ENCODE measurements at regions not wholly inside any gene's neighbourhood (a gene's known extent, or its start where the extent isn't known, plus 50 kb on each side); places are given as distances from the start of the nearest gene placed in this dataset.
"Not testable (repeated sequence)": the region's sequence is repeated elsewhere in the genome, so short reads cannot be mapped to it uniquely, and the experiment has no call there.

DNA sequence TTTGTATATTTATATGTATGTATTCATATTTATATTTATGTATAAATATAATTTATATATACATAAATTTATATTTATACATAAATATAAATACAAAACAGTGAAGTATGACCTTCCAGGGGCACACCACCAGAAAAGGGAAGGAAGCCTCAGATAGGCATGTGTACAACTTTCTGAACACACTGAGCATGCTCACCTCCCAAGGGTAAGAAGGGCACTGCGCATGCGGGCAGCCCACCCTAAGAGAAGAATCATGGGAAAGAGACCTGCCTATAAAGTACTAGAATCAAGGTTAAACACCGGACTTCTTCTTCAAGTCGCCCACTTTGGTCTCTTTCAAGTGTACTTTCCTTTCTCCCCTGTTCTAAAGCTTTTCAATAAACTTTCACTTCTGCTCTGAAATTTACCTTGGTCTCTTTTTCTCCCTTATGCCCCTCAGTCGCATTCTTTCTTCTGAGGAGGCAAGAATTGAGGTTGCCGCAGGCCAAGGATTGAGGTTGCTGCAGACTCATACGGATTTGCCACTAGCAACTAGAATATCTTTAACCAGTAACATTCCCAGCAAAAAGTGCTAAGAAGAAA lies 600.3 kb downstream of the RPIA start:
- not testable (repeated sequence) for H3K27ac ChIP-seq (ENCODE audit: low read depth in 1 of 2, low read length in 1 of 2); H3K9ac ChIP-seq (ENCODE audit: insufficient read depth in 1 of 2, low read length in 2 of 2); ATAC-seq (ENCODE audit: insufficient read depth, low FRiP score); H3K4me1 ChIP-seq (ENCODE audit: control insufficient read depth in 5 of 5, insufficient read depth in 5 of 5, low read length in 5 of 5); H3K36me3 ChIP-seq (ENCODE audit: control insufficient read depth in 4 of 4, insufficient read depth in 4 of 4, low read length in 4 of 4); H3K27me3 ChIP-seq (ENCODE audit: control insufficient read depth in 3 of 3, insufficient read depth in 3 of 3, low read length in 2 of 3); H3K4me3 ChIP-seq; DNase-seq; H3K9me3 ChIP-seq (ENCODE audit: control insufficient read depth in 4 of 4, insufficient read depth in 3 of 4, low read length in 3 of 4)
- no CpG with 5 or more reads among the region's 7 CpGs for WGBS, 2 donors

DNA sequence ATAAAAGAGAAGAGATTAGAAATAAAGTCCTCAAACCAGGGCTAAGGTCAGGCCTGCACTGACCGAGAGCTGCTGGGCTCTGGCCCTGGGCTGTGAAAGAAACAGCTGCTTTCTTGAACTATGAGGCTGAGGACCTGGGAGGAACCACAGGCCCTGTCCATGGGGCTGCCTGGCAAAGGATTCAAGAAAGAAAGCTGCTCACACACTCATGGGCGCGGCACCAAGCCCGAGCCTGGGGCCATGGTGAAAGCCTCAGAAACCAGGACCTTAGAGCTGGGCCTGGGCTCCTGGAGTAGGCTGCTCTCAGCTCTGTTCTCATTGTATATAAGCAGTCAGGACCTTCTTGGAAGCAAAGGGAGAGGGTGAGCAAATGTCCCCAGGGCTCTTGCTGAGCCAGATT lies 601.9 kb downstream of the RPIA start:
- no CpG with 5 or more reads among the region's 4 CpGs for WGBS, 2 donors
- DNase-seq; H3K9me3 ChIP-seq (ENCODE audit: control insufficient read depth in 4 of 4, insufficient read depth in 3 of 4, low read length in 3 of 4); H3K4me1 ChIP-seq (ENCODE audit: control insufficient read depth in 5 of 5, insufficient read depth in 5 of 5, low read length in 5 of 5); H3K36me3 ChIP-seq (ENCODE audit: control insufficient read depth in 4 of 4, insufficient read depth in 4 of 4, low read length in 4 of 4); ATAC-seq (ENCODE audit: insufficient read depth, low FRiP score); H3K27ac ChIP-seq (ENCODE audit: low read depth in 1 of 2, low read length in 1 of 2); H3K4me3 ChIP-seq; H3K27me3 ChIP-seq (ENCODE audit: control insufficient read depth in 3 of 3, insufficient read depth in 3 of 3, low read length in 2 of 3); H3K9ac ChIP-seq (ENCODE audit: insufficient read depth in 1 of 2, low read length in 2 of 2): not testable (repeated sequence)

DNA sequence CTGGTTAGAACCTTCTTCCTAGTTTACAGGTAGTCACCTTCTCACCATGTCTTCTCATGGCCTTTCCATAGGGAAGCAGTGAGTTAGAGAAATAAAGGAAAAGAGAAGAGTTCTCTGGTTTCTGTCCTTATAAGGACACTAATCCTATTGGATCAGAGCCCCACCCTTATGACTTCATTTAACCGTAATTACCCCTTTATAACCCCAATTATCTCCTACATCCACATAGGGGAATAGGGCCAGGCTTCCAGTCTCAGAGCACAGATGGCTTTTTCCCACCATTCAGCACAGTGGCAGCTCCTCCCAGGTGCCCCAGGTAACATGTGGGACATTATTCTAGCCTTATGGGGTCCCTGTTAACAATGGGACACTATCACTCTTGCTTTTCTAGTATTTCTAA lies 602.9 kb downstream of the RPIA start:
- DNase-seq; H3K4me3 ChIP-seq; H3K27me3 ChIP-seq (ENCODE audit: control insufficient read depth in 3 of 3, insufficient read depth in 3 of 3, low read length in 2 of 3); H3K9ac ChIP-seq (ENCODE audit: insufficient read depth in 1 of 2, low read length in 2 of 2); ATAC-seq (ENCODE audit: insufficient read depth, low FRiP score); H3K4me1 ChIP-seq (ENCODE audit: control insufficient read depth in 5 of 5, insufficient read depth in 5 of 5, low read length in 5 of 5); H3K27ac ChIP-seq (ENCODE audit: low read depth in 1 of 2, low read length in 1 of 2); H3K36me3 ChIP-seq (ENCODE audit: control insufficient read depth in 4 of 4, insufficient read depth in 4 of 4, low read length in 4 of 4); H3K9me3 ChIP-seq (ENCODE audit: control insufficient read depth in 4 of 4, insufficient read depth in 3 of 4, low read length in 3 of 4): not testable (repeated sequence)
- no CpG with 5 or more reads among the region's 1 CpG for WGBS, 2 donors

GRCh38 chr2:89296820-89297398 lies 605.4 kb downstream of the RPIA start:
- not testable (repeated sequence) for H3K36me3 ChIP-seq (ENCODE audit: control insufficient read depth in 4 of 4, insufficient read depth in 4 of 4, low read length in 4 of 4); H3K4me3 ChIP-seq; ATAC-seq (ENCODE audit: insufficient read depth, low FRiP score); H3K9me3 ChIP-seq (ENCODE audit: control insufficient read depth in 4 of 4, insufficient read depth in 3 of 4, low read length in 3 of 4); H3K4me1 ChIP-seq (ENCODE audit: control insufficient read depth in 5 of 5, insufficient read depth in 5 of 5, low read length in 5 of 5); H3K27ac ChIP-seq (ENCODE audit: low read depth in 1 of 2, low read length in 1 of 2); H3K27me3 ChIP-seq (ENCODE audit: control insufficient read depth in 3 of 3, insufficient read depth in 3 of 3, low read length in 2 of 3); DNase-seq; H3K9ac ChIP-seq (ENCODE audit: insufficient read depth in 1 of 2, low read length in 2 of 2)
- WGBS, 2 donors, result 85 to 88% methylated on average over 1 of the region's 7 CpGs

- not testable (repeated sequence) for H3K9me3 ChIP-seq (ENCODE audit: control insufficient read depth in 4 of 4, insufficient read depth in 3 of 4, low read length in 3 of 4); ATAC-seq (ENCODE audit: insufficient read depth, low FRiP score); H3K27me3 ChIP-seq (ENCODE audit: control insufficient read depth in 3 of 3, insufficient read depth in 3 of 3, low read length in 2 of 3); H3K27ac ChIP-seq (ENCODE audit: low read depth in 1 of 2, low read length in 1 of 2); H3K4me3 ChIP-seq; DNase-seq; H3K9ac ChIP-seq (ENCODE audit: insufficient read depth in 1 of 2, low read length in 2 of 2); H3K4me1 ChIP-seq (ENCODE audit: control insufficient read depth in 5 of 5, insufficient read depth in 5 of 5, low read length in 5 of 5); H3K36me3 ChIP-seq (ENCODE audit: control insufficient read depth in 4 of 4, insufficient read depth in 4 of 4, low read length in 4 of 4)
These were observed 607.7 kb downstream of the RPIA start for GRCh38 chr2:89299196-89299595.

- H3K27me3 ChIP-seq (ENCODE audit: control insufficient read depth in 3 of 3, insufficient read depth in 3 of 3, low read length in 2 of 3); H3K36me3 ChIP-seq (ENCODE audit: control insufficient read depth in 4 of 4, insufficient read depth in 4 of 4, low read length in 4 of 4); H3K4me3 ChIP-seq; DNase-seq; H3K27ac ChIP-seq (ENCODE audit: low read depth in 1 of 2, low read length in 1 of 2); H3K9ac ChIP-seq (ENCODE audit: insufficient read depth in 1 of 2, low read length in 2 of 2); H3K4me1 ChIP-seq (ENCODE audit: control insufficient read depth in 5 of 5, insufficient read depth in 5 of 5, low read length in 5 of 5); ATAC-seq (ENCODE audit: insufficient read depth, low FRiP score); H3K9me3 ChIP-seq (ENCODE audit: control insufficient read depth in 4 of 4, insufficient read depth in 3 of 4, low read length in 3 of 4): not testable (repeated sequence)
- 45 to 48% methylated on average over 1 of the region's 2 CpGs for WGBS, 2 donors
These were observed 614.1 kb downstream of the RPIA start for GRCh38 chr2:89305623-89306022.

DNA sequence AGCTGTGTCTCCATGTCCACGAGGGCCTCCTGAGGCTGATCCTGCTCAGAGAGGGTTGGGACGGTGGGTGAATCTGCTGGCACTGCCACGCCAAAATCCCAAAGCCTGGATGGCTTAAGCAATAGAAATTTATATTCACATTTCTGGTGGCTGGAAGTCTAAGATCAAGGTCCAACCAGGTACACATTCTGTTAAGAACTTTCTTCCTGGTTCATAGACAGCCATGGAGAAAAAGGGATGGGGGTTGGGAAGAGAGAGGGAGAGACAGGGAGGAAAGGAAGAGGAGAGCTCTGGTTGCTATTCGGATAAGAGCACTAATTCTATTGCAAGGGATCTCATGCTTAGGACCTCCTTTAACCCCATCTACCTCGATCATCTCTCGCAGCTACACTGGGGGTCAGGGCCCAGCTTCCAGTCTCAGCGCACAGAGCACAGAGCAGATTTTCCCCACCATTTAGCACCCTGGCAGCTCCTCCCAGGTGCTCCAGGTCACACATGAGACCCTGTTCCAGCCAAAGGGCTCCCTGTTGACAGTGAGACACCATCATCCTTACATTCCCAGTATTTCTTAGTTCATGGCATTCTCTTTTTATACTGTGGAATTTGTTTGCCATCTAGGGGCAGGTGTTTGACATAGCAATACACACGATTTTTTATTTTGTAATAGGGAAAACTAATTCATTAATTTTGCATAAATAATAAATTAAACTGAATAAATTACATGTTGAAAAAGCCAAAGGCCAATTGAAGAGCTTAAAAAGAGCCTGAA lies 615.6 kb downstream of the RPIA start:
- ATAC-seq (ENCODE audit: insufficient read depth, low FRiP score), result not testable (repeated sequence)
- WGBS, 2 donors, result 58% methylated on average over 2 to 3 of the region's 8 CpGs

GRCh38 chr2:89318990-89319389 lies 627.5 kb downstream of the RPIA start:
- H3K27ac ChIP-seq (ENCODE audit: low read depth in 1 of 2, low read length in 1 of 2); H3K4me1 ChIP-seq (ENCODE audit: control insufficient read depth in 5 of 5, insufficient read depth in 5 of 5, low read length in 5 of 5); DNase-seq; H3K36me3 ChIP-seq (ENCODE audit: control insufficient read depth in 4 of 4, insufficient read depth in 4 of 4, low read length in 4 of 4); H3K9me3 ChIP-seq (ENCODE audit: control insufficient read depth in 4 of 4, insufficient read depth in 3 of 4, low read length in 3 of 4); H3K27me3 ChIP-seq (ENCODE audit: control insufficient read depth in 3 of 3, insufficient read depth in 3 of 3, low read length in 2 of 3); ATAC-seq (ENCODE audit: insufficient read depth, low FRiP score); H3K4me3 ChIP-seq; H3K9ac ChIP-seq (ENCODE audit: insufficient read depth in 1 of 2, low read length in 2 of 2): not testable (repeated sequence)
- WGBS, 2 donors, result no CpG with 5 or more reads among the region's 6 CpGs

More for the DNA sequence above, 615.6 kb downstream of the RPIA start:
- H3K27me3 ChIP-seq (ENCODE audit: control insufficient read depth in 3 of 3, insufficient read depth in 3 of 3, low read length in 2 of 3); DNase-seq; H3K9ac ChIP-seq (ENCODE audit: insufficient read depth in 1 of 2, low read length in 2 of 2); H3K4me1 ChIP-seq (ENCODE audit: control insufficient read depth in 5 of 5, insufficient read depth in 5 of 5, low read length in 5 of 5); H3K4me3 ChIP-seq; H3K9me3 ChIP-seq (ENCODE audit: control insufficient read depth in 4 of 4, insufficient read depth in 3 of 4, low read length in 3 of 4); H3K27ac ChIP-seq (ENCODE audit: low read depth in 1 of 2, low read length in 1 of 2); H3K36me3 ChIP-seq (ENCODE audit: control insufficient read depth in 4 of 4, insufficient read depth in 4 of 4, low read length in 4 of 4): not testable (repeated sequence)

Measured in lung (tissue), 9 donors.